DMS114 treated with DMSO at 0.1 percent for 48 hours (cell line): ENCODE measurements at regions not wholly inside any gene's neighbourhood (a gene's known extent, or its start where the extent isn't known, plus 50 kb on each side); places are given as distances from the start of the nearest gene placed in this dataset.

ENCODE experiments used
- DNase-seq: peaks from one replicate; lab custom pipeline; 2025; ENCODE audit not compliant: unreplicated experiment; lab: John Stamatoyannopoulos, UW

DNA sequence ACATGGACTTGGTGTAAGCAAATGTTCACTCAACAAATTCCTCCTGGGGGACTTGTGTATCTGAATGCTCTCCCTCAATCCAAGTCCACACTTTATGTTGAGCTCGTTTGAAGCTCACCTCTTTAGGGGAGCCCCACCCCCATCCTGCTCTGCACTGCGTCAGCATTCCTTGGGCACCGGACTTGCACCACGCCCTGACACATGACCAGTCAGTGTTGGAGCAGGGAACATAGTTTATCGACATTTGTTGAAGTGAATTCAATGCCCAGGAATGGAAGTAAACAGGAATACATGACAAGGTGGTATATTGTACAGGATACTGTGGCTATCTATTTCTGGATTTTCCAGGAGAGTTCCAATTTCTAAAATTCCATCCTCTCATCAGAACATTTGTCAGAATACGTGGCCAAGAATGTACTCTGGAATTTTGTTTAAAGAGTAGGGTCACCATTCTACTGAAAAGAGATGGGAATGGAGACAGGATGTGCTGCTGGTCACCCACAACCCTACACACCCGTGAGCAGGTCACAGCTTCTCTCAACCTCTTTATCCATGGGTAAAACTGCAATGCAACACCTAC, 60.0 kb upstream of the LNX1 start:
- no peak for DNase-seq

DNA sequence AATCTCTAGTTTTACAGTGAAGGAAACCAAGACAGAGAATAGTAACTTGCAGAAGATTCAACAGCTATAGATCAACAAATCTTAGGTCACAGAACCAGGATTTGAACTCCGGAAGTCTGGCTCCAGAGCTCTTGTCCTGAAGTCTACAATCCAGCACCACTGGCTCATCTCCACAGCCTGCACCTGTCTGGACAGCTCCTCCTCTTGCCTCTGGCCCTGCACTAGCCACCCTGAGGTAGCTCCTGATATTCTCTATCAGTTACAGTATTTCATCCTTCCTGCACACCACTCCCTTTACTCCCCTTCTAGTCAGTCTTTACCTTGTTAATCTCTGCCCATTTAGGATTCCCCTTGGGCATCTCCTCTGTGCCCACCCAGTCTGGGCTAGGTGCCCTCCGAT, 58.1 kb upstream of the LNX1 start:
- DNase-seq, result no peak

DNA sequence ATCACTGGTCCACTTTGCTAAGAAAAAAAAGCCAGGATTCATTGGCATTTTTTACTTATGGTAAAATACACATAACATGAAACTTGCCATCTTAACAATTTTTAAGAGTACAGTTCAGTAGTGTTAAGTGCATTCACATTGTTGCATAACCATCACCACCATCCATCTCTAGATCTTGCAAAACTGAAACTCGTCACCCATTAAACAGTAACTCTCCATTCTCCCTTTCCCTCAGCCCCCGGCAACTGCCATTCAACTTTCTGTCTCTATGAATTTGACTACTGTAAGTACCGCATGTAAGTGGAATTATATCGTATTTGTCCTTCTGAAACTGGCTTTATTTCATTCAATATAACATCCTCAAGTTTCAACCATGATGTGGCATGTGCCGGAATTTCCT, 56.3 kb upstream of the LNX1 start:
- no peak for DNase-seq

DNA sequence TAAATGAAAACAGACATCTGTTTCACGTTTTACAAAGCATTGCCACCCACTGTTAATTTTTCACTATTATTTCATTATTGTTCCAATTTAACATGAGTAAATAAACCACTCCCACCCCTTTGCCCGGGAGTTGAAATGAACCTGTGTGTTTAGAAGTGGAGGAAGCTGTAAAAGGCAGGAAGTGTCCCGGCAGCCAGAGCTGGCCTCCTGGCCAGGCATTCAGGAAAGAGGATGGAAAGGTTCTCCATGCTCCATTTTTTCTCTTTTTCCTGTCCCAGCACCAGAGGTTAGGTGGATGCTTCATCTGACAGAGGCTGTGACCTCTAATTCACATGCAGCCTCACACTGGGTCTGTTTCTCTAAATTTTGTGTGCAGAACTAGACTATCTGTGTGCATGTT, 55.5 kb upstream of the LNX1 start:
- no peak for DNase-seq

DNA sequence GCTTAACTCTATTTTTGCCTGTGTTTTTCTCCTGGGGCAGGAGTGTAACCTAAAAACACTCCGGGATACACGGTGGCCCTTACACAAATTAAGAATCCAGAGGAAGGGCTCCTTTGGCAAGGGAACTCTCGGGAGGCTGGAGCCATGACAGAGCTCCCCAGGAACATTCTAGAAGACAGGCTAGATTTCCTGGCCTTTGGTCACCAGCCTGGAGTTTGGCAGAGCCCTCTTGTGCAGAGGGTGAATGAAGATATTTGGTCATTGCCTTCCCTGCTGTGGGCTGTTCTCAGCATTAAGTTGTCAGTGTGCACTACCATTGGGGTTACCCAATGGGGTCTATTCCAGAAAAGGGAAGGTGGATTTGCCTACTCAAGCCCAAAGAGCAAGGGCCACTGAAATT, 53.8 kb upstream of the LNX1 start:
- DNase-seq, result no peak

DNA sequence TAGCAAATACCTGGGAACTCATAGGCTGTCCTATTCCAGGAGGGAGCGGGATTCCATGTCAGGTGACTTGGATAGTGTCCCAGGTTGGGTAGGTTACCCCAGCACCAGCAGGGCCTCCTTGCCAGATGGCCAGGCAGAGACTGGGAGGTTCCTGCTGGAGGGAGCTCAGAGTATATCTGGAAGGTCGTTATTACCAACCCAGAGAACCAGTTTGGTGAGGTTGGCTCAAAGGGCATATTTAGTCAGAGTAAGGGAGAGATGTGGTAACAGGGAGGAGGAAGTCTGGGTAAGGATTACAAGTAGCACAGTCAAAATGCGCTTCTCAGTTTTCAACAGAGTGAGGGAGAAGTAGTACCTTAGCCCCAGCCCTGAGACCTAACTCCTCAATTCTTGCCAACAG, 53.3 kb upstream of the LNX1 start:
- DNase-seq, result no peak
